ENCODE measurements at regions not wholly inside any gene's neighbourhood (a gene's known extent, or its start where the extent isn't known, plus 50 kb on each side); places are given as distances from the start of the nearest gene placed in this dataset.

DNA sequence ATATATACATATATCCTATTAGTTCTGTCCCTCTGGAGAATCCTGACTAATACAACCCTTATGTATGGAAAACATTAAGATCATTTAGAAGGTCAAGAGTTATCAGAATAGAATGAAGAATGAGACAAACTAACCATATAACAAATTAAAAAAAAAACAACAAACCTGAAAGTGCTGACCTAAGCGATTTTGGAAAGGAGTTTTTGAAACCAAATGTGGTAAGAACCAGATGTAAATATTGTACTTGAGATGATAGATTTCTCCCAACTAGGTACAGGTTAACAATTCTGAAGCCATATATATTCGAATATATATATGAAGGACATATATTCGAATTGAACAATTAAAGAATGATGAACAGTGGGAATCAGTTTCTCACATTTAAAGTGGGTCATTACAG is 917.8 kb upstream of the SLC39A10 start:
- TF ChIP-seq FOXM1 (IDR thresholded peaks at IDR 0.05; ENCODE audit: borderline replicate concordance, low read depth) (no peak), EP300 (IDR thresholded peaks at IDR 0.05; ENCODE audit: borderline replicate concordance) (no peak), TEAD4 (IDR thresholded peaks at IDR 0.05) (no peak), EGR1 (IDR thresholded peaks at IDR 0.05) (no peak), RAD21 (IDR thresholded peaks at IDR 0.05; ENCODE audit: low read depth) (no peak), CREB1 (IDR thresholded peaks at IDR 0.05; ENCODE audit: low read depth) (no peak), CEBPB (IDR thresholded peaks at IDR 0.05) (no peak), YY1 (IDR thresholded peaks at IDR 0.05; ENCODE audit: low read depth) (no peak), ZBTB7A (IDR thresholded peaks at IDR 0.05; ENCODE audit: low read depth) (no peak), TCF12 (IDR thresholded peaks at IDR 0.05; ENCODE audit: low read depth) (no peak), NFIC (IDR thresholded peaks at IDR 0.05) (no peak), TAF1 (IDR thresholded peaks at IDR 0.05; ENCODE audit: low read depth) (no peak)
- TF ChIP-seq, protein P1, sequence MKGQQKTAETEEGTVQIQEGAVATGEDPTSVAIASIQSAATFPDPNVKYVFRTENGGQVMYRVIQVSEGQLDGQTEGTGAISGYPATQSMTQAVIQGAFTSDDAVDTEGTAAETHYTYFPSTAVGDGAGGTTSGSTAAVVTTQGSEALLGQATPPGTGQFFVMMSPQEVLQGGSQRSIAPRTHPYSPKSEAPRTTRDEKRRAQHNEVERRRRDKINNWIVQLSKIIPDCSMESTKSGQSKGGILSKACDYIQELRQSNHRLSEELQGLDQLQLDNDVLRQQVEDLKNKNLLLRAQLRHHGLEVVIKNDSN (IDR thresholded peaks at IDR 0.05), result no peak
- TF ChIP-seq, protein P2, sequence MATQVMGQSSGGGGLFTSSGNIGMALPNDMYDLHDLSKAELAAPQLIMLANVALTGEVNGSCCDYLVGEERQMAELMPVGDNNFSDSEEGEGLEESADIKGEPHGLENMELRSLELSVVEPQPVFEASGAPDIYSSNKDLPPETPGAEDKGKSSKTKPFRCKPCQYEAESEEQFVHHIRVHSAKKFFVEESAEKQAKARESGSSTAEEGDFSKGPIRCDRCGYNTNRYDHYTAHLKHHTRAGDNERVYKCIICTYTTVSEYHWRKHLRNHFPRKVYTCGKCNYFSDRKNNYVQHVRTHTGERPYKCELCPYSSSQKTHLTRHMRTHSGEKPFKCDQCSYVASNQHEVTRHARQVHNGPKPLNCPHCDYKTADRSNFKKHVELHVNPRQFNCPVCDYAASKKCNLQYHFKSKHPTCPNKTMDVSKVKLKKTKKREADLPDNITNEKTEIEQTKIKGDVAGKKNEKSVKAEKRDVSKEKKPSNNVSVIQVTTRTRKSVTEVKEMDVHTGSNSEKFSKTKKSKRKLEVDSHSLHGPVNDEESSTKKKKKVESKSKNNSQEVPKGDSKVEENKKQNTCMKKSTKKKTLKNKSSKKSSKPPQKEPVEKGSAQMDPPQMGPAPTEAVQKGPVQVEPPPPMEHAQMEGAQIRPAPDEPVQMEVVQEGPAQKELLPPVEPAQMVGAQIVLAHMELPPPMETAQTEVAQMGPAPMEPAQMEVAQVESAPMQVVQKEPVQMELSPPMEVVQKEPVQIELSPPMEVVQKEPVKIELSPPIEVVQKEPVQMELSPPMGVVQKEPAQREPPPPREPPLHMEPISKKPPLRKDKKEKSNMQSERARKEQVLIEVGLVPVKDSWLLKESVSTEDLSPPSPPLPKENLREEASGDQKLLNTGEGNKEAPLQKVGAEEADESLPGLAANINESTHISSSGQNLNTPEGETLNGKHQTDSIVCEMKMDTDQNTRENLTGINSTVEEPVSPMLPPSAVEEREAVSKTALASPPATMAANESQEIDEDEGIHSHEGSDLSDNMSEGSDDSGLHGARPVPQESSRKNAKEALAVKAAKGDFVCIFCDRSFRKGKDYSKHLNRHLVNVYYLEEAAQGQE (IDR thresholded peaks at IDR 0.05; ENCODE audit: low read depth), result no peak
- TF ChIP-seq, protein P3, sequence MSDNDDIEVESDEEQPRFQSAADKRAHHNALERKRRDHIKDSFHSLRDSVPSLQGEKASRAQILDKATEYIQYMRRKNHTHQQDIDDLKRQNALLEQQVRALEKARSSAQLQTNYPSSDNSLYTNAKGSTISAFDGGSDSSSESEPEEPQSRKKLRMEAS (IDR thresholded peaks at IDR 0.05), result no peak

DNA sequence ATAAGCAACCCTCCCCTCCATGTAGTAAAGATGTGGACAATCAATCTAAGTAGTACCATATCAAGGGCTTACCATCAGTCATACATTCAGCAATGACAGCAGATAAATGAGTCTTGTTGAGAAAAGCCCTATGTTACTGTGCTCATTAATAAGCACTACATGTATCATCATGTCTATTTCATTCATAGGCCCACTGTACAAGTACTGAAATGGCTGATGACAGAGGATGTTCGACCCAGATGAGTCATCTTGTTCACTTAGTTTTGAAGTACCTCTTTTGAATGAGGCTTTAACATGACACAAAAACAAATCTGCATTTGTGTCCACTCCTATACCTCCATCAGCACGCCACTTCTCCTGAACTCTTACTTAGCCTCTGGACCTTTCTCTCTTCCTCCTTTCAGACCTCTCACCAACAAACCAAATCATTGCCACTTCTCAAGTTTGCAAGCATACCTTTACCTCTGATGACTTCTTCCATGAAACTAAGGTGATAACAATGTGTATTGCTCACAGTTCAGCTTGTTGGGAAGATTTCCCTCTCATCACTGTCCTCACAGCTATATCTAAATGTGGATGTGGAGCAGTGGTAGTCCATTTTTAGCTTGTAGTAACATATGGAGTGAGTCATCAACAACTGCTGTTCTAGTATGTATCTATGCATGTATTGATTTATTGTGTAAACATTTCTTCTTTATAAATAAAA is 921.0 kb upstream of the SLC39A10 start:
- TF ChIP-seq CREB1 (IDR thresholded peaks at IDR 0.05; ENCODE audit: low read depth), result no peak
- TF ChIP-seq TAF1 (IDR thresholded peaks at IDR 0.05; ENCODE audit: low read depth), result no peak
- no peak for TF ChIP-seq ZBTB7A (IDR thresholded peaks at IDR 0.05; ENCODE audit: low read depth)
- TF ChIP-seq, protein P2 (IDR thresholded peaks at IDR 0.05; ENCODE audit: low read depth), result no peak
- no peak for TF ChIP-seq CEBPB (IDR thresholded peaks at IDR 0.05)
- TF ChIP-seq FOXM1 (IDR thresholded peaks at IDR 0.05; ENCODE audit: borderline replicate concordance, low read depth), result no peak
- TF ChIP-seq EP300 (IDR thresholded peaks at IDR 0.05; ENCODE audit: borderline replicate concordance), result no peak
- TF ChIP-seq, protein P1 (IDR thresholded peaks at IDR 0.05), result no peak
- no peak for TF ChIP-seq RAD21 (IDR thresholded peaks at IDR 0.05; ENCODE audit: low read depth)
- no peak for TF ChIP-seq TEAD4 (IDR thresholded peaks at IDR 0.05)
- no peak for TF ChIP-seq TCF12 (IDR thresholded peaks at IDR 0.05; ENCODE audit: low read depth)
- no peak for TF ChIP-seq YY1 (IDR thresholded peaks at IDR 0.05; ENCODE audit: low read depth)
- TF ChIP-seq, protein P3 (IDR thresholded peaks at IDR 0.05), result no peak
- TF ChIP-seq NFIC (IDR thresholded peaks at IDR 0.05), result no peak
- TF ChIP-seq EGR1 (IDR thresholded peaks at IDR 0.05), result no peak

DNA sequence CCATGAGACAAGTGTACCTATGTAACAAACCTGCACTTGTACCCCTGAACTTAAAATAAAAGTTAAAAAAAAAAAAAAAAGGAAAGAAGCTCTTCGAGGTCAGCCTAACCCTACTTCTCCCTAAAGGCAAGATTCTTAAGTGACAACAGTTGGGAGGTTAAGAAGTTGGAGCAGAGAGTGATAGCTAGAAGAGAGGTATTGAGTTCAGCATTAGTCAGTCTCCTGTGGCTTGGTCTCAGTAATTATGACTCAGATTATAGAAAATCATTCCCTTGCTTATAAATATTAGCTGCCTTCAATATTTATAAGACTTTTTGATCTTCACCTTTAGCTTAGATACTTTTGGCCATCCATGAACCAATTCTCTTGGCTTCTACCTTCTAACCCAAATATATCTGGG is 926.8 kb upstream of the SLC39A10 start:
- TF ChIP-seq CREB1 (IDR thresholded peaks at IDR 0.05; ENCODE audit: low read depth) (no peak), EGR1 (IDR thresholded peaks at IDR 0.05) (no peak), TAF1 (IDR thresholded peaks at IDR 0.05; ENCODE audit: low read depth) (no peak), TEAD4 (IDR thresholded peaks at IDR 0.05) (no peak), NFIC (IDR thresholded peaks at IDR 0.05) (no peak), RAD21 (IDR thresholded peaks at IDR 0.05; ENCODE audit: low read depth) (no peak)
- TF ChIP-seq, protein P2 (IDR thresholded peaks at IDR 0.05; ENCODE audit: low read depth), result no peak

DNA sequence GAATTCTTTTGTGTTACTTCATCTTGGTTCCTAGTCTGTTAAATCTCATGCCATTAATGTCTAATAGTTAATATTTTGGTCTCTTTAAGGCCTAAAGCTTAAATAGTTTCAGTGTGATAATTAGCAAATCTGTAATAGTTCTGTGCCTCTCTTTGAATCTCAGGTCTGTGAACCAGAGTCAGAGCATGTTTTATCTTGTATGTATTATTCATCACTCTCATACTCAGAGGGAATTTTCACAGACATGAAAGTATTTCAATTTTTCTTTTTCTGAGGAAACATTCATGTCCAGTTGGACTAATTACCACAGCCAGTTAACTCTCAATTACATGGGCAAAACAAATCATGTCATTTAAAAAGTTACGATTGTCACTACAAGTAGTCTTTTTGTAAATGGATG is 931.9 kb upstream of the SLC39A10 start:
- TF ChIP-seq, protein P1 (IDR thresholded peaks at IDR 0.05), result no peak
- no peak for TF ChIP-seq NFIC (IDR thresholded peaks at IDR 0.05)
- TF ChIP-seq, protein P2 (IDR thresholded peaks at IDR 0.05; ENCODE audit: low read depth), result no peak
- no peak for TF ChIP-seq EGR1 (IDR thresholded peaks at IDR 0.05)
- TF ChIP-seq, protein P3 (IDR thresholded peaks at IDR 0.05), result no peak
- TF ChIP-seq RAD21 (IDR thresholded peaks at IDR 0.05; ENCODE audit: low read depth), result no peak
- TF ChIP-seq TAF1 (IDR thresholded peaks at IDR 0.05; ENCODE audit: low read depth), result no peak
- no peak for TF ChIP-seq ZBTB7A (IDR thresholded peaks at IDR 0.05; ENCODE audit: low read depth)
- no peak for TF ChIP-seq EP300 (IDR thresholded peaks at IDR 0.05; ENCODE audit: borderline replicate concordance)
- TF ChIP-seq TEAD4 (IDR thresholded peaks at IDR 0.05), result no peak
